Esophagus squamous epithelium (tissue), 5 donors: ENCODE measurements at regions not wholly inside any gene's neighbourhood (a gene's known extent, or its start where the extent isn't known, plus 50 kb on each side); places are given as distances from the start of the nearest gene placed in this dataset.
A peak's percentile ranks its signal among the peaks of the same experiment; 100 is the strongest.
"Not testable (repeated sequence)": the region's sequence is repeated elsewhere in the genome, so short reads cannot be mapped to it uniquely, and the experiment has no call there.

Source experiments
- DNase-seq: peaks from one replicate; lab custom pipeline; 2025; lab: John Stamatoyannopoulos, UW
- H3K27ac ChIP-seq, 4 donors: fragments of 200-600 bp; sonication (generic); one replicate each; pipeline ENCODE4 v1.5.1; 2016 to 2019; ENCODE audit warnings: mild to moderate bottlenecking in 1 of 4
- H3K27me3 ChIP-seq, 4 donors: fragments of 200-600 bp; sonication (generic); 1 replicate in 3 of 4; 2 replicates in 1 of 4; pipeline versions ENCODE4 v1.5.1 to v1.6.0; 2017 to 2021; ENCODE audit warnings: antibody characterized with exemption in 1 of 4
- H3K36me3 ChIP-seq, 3 donors: fragments of 200-600 bp; sonication (generic); one replicate each; pipeline ENCODE4 v1.5.1; 2016 to 2019
- H3K4me1 ChIP-seq, 3 donors: fragments of 200-600 bp; sonication (generic); one replicate each; pipeline ENCODE4 v1.5.1; 2017 to 2019
- H3K4me3 ChIP-seq, 4 donors: fragments of 200-600 bp; sonication (generic); 1 replicate in 3 of 4; 2 replicates in 1 of 4; pipeline ENCODE4 v1.5.1; 2016 to 2019; ENCODE audit warnings: mild to moderate bottlenecking in 2 of 4, moderate library complexity in 1 of 4
- H3K9me3 ChIP-seq, 3 donors: fragments of 200-600 bp; sonication (generic); one replicate each; pipeline ENCODE4 v1.5.1; 2016 to 2019
- CTCF ChIP-seq, 6 experiments: fragments of 450-650 bp in 4 of 6; fragments of 200-600 bp in 2 of 6; sonication (generic) in 2 of 6; IDR thresholded peaks; one replicate each; pipeline ENCODE4 v1.5.1; 2016 to 2019; ENCODE audit warnings: antibody characterized with exemption in 6 of 6, mild to moderate bottlenecking in 4 of 6, moderate library complexity in 4 of 6
- POLR2A ChIP-seq, 4 donors: fragments of 450-650 bp; IDR thresholded peaks; one replicate each; pipeline ENCODE4 v1.6.1; 2017; ENCODE audit warnings: antibody characterized with exemption in 4 of 4, mild to moderate bottlenecking in 4 of 4, moderate library complexity in 3 of 4
- WGBS, 2 donors: methylation state at CpG; one replicate each; pipeline ENCODE4 v1.1.5; 2018; 5-methylcytosine and 5-hydroxymethylcytosine counted together
- intact Hi-C: fragments of 100-400 bp; cut with DNase I; formaldehyde crosslinking; loops from one replicate; pipeline ENCODE4 v1.15.0; 2022
- donor health status: DM: yes; HTN: yes; CAD: no.

- Histone ChIP-seq H3K9me3 (no peaks in the 10 kb centered on the region), H3K36me3 (no peaks in the 10 kb centered on the region), H3K4me1 (peaks cover 0 to 9% (median 0%) of the 10 kb centered on the region in 3 donors), H3K4me3 (no peak overlapping the region), H3K27ac (no peak overlapping the region), H3K27me3 (peaks cover 0 to 51% (median 8%) of the 10 kb centered on the region in 4 donors)
- no peak for TF ChIP-seq POLR2A (IDR thresholded peaks at IDR 0.05)
- TF ChIP-seq CTCF (IDR thresholded peaks at IDR 0.05), result no peak
- no peak for DNase-seq
- intact Hi-C loops, result no loop called here
- 66 to 82% methylated on average over 2 of the region's 2 CpGs for WGBS, 2 donors
Observed at GRCh38 chr10:101280511-101280910, 51.2 kb upstream of the LBX1 start.

GRCh38 chr10:101280921-101281320, 51.7 kb upstream of the LBX1 start:
- H3K27ac ChIP-seq, DNase-seq, intact Hi-C loops, H3K4me3 ChIP-seq, H3K9me3 ChIP-seq, H3K36me3 ChIP-seq: not testable (repeated sequence)
- peaks cover 0 to 13% (median 0%) of the 10 kb centered on the region in 3 donors for H3K4me1 ChIP-seq
- 74 to 85% methylated on average over 3 of the region's 3 CpGs for WGBS, 2 donors
- H3K27me3 ChIP-seq, result peaks cover 0 to 55% (median 11%) of the 10 kb centered on the region in 4 donors

- Histone ChIP-seq H3K9me3 (no peaks in the 10 kb centered on the region), H3K27ac (no peak overlapping the region), H3K27me3 (peaks cover 0 to 76% (median 13%) of the 10 kb centered on the region in 4 donors), H3K4me1 (peaks cover 0 to 20% (median 0%) of the 10 kb centered on the region in 3 donors), H3K36me3 (no peaks in the 10 kb centered on the region), H3K4me3 (no peak overlapping the region)
- TF ChIP-seq POLR2A (IDR thresholded peaks at IDR 0.05) (no peak), CTCF (IDR thresholded peaks at IDR 0.05) (no peak)
- DNase-seq, result no peak
- WGBS, 2 donors, result 78 to 83% methylated on average over 2 of the region's 2 CpGs
- intact Hi-C loops, result no loop called here
Observed at GRCh38 chr10:101282947-101283346, 53.7 kb upstream of the LBX1 start.

GRCh38 chr10:101283762-101284100, 54.5 kb upstream of the LBX1 start:
- no peak overlapping the region for H3K27ac ChIP-seq
- no peaks in the 10 kb centered on the region for H3K36me3 ChIP-seq
- peaks cover 0 to 84% (median 13%) of the 10 kb centered on the region in 4 donors for H3K27me3 ChIP-seq
- no peaks in the 10 kb centered on the region for H3K9me3 ChIP-seq
- no peak for TF ChIP-seq CTCF (IDR thresholded peaks at IDR 0.05)
- no peak for TF ChIP-seq POLR2A (IDR thresholded peaks at IDR 0.05)
- H3K4me3 ChIP-seq, result peak overlapping the region in 1 of 4 donors; percentile 47
- intact Hi-C loops, result no loop called here
- no peak for DNase-seq
- WGBS, 2 donors, result 6 to 13% methylated on average over 2 of the region's 3 CpGs
- H3K4me1 ChIP-seq, result peaks cover 0 to 21% (median 0%) of the 10 kb centered on the region in 3 donors

- Histone ChIP-seq H3K27me3 (peaks cover 0 to 88% (median 13%) of the 10 kb centered on the region in 4 donors), H3K27ac (no peak overlapping the region), H3K9me3 (no peaks in the 10 kb centered on the region), H3K36me3 (no peaks in the 10 kb centered on the region), H3K4me1 (peaks cover 0 to 21% (median 0%) of the 10 kb centered on the region in 3 donors), H3K4me3 (peak overlapping the region in 2 of 4 donors; percentile 18 to 47)
- DNase-seq, result no peak
- WGBS, 2 donors, result 11 to 21% methylated on average over 32 to 41 of the region's 54 CpGs
- TF ChIP-seq CTCF (IDR thresholded peaks at IDR 0.05) (no peak), POLR2A (IDR thresholded peaks at IDR 0.05) (no peak)
- intact Hi-C loops, result no loop called here
Observed at GRCh38 chr10:101284101-101284743, 55.0 kb upstream of the LBX1 start.
